Body of pancreas (tissue), 4 donors: ENCODE measurements at regions not wholly inside any gene's neighbourhood (a gene's known extent, or its start where the extent isn't known, plus 50 kb on each side); places are given as distances from the start of the nearest gene placed in this dataset.

ENCODE experiments used
- POLR2A ChIP-seq, 3 donors: fragments of 450-650 bp; IDR thresholded peaks; one replicate each; pipeline ENCODE4 v1.6.1; 2016; ENCODE audit warnings: antibody characterized with exemption in 3 of 3, mild to moderate bottlenecking in 2 of 3
- TF ChIP-seq, protein P1 (sequence below), 7 experiments: fragments of 450-650 bp in 4 of 7; fragments of 200-600 bp in 3 of 7; sonication (generic) in 3 of 7; IDR thresholded peaks; one replicate each; pipeline ENCODE4 v1.5.1; 2016 to 2019; ENCODE audit warnings: antibody characterized with exemption in 7 of 7

GRCh38 chr4:107518076-107518475 is 202.0 kb downstream of the PAPSS1 start:
- TF ChIP-seq, protein P1, sequence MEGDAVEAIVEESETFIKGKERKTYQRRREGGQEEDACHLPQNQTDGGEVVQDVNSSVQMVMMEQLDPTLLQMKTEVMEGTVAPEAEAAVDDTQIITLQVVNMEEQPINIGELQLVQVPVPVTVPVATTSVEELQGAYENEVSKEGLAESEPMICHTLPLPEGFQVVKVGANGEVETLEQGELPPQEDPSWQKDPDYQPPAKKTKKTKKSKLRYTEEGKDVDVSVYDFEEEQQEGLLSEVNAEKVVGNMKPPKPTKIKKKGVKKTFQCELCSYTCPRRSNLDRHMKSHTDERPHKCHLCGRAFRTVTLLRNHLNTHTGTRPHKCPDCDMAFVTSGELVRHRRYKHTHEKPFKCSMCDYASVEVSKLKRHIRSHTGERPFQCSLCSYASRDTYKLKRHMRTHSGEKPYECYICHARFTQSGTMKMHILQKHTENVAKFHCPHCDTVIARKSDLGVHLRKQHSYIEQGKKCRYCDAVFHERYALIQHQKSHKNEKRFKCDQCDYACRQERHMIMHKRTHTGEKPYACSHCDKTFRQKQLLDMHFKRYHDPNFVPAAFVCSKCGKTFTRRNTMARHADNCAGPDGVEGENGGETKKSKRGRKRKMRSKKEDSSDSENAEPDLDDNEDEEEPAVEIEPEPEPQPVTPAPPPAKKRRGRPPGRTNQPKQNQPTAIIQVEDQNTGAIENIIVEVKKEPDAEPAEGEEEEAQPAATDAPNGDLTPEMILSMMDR (IDR thresholded peaks at IDR 0.05): no peak
- no peak for TF ChIP-seq POLR2A (IDR thresholded peaks at IDR 0.05)
